HG03354 (cell line): ENCODE measurements at regions not wholly inside any gene's neighbourhood (a gene's known extent, or its start where the extent isn't known, plus 50 kb on each side); places are given as distances from the start of the nearest gene placed in this dataset.
"Not testable (repeated sequence)": the region's sequence is repeated elsewhere in the genome, so short reads cannot be mapped to it uniquely, and the experiment has no call there.

Experiments used
- ATAC-seq: cut with Tn5 transposase; IDR thresholded peaks from one replicate; pipeline ENCODE4 v1.9.1; 2021; ENCODE audit warnings: mild to moderate bottlenecking; ENCODE audit not compliant: unreplicated experiment, poor library complexity, severe bottlenecking

DNA sequence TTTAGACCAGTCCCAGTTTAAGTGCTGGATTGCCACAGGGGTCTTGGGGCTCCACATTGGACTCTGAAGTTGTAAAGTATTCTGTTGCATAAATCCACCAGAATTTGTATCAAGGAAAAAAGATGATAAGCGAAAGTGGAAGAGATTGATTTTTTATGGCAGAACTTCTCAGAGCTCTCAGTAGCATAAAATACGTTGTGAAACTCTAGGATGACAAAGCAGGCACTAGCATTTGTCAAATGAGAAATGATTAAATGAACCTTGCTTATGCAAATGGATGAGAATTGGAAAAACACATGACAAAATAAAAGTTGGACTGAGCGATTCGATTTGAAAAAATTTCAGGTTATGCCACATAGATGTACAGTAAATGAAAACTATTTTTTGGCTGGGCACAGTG is 253.8 kb upstream of the RAB4A start:
- no peak for ATAC-seq

DNA sequence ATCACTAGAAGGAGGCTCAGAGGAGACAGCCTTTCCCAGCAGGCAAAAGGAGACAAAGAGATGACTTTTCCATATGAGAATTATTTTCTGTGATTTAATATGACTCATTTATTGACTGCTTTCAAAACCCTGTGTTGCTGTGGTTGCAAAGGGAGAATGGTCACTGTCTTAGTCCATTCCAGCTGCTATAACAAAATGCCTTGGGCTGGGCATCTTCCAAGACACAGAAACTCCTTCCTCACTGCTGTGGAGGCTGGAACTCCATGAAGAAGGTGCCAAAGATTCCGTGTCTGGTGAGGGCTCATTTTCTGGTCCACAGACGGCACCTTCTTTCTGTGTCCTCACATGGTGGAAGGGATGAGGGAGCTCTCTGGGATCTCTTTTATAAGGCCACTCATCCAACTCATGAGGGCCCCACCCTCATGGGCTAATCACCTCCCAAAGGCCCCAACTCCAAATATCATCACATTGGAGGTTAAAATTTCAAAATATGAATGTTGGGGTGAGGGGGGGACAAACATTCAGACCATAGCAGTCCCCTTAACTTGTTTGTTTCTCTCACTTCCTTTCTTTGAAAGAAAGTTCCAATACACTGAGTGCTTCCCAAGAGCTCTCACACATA is 252.1 kb upstream of the RAB4A start:
- no peak for ATAC-seq

DNA sequence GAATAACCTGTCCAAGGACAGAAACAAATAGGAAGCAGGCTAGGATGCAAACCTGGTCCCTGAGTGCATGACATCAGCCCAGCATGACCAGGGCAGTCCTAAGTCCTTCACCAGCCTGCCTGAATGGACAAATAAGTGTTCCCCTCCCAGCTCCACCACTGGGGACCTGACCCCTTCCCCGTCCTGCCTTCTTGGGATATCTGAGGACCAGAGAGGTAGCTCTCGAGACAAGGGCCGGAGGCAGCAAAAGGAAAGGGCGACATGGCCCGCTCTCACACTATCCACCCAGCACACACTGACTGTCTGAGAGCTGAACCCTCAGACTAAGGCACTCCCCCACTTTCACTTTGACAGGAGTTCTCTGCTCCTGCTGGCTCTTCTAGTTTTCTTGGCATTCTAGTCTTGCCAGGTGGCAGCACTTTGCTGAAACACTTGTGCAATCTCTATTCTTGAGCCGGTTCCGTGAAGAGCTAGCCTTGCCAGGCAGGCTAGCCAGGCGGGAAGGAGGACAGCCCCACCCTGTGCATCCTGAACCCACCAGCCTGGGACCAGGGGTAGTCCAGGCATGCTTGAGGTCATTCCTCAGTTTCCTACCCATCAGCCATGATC is 251.1 kb upstream of the RAB4A start:
- ATAC-seq: no peak

DNA sequence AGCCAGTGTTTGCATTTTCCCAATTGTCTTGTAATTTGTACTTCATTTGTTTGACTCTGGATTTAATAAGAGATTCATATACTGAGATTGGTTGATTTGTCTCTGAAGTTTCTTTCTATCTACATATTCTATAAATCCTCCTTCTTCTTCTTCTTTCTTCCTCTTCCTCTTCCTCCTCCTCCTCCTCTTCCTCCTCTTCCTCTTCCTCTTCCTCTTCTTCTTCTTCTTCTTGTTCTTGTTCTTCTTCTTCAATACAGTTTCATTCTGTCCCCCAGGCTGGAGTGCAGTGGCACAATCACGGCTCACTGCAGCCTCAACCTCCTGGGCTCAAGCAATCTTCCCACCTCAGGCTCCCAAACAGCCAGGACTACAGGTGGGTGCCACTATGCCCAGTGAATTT is 249.9 kb upstream of the RAB4A start:
- ATAC-seq: not testable (repeated sequence)

DNA sequence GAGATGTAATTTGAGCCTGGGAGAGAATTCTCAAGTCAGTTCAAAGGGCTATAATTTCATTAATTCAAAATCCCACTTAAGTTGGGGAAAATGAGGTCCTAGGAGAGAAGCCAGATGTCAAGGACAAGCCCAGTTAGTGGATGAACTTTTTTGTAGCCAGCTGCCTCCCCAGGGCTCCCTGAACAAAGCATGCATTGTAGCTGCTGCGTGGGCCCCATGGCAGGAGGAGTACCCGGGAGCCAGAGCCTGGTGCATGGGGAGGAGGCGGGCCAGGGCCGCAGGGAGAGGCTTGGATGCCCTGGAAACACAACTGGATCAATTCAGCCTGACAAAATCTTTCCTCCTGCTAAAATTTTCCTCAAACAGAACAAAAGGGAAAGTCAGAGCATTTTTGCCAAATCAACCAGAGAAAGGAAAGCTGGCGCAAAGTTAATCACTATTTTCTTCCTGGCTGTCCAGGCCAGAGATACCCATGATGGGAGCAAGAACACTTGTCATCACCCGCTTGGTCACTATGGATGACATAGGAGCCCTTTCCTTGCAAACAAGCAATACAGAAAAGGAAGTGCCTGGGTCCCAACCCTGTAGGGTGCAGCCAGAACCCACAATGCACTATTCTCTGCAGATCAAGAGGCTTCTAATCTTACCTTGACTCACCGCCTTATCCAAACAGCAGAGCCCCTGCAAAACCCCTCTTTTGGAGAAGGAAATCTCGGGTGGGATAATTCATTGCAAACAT is 248.1 kb upstream of the RAB4A start:
- no peak for ATAC-seq

DNA sequence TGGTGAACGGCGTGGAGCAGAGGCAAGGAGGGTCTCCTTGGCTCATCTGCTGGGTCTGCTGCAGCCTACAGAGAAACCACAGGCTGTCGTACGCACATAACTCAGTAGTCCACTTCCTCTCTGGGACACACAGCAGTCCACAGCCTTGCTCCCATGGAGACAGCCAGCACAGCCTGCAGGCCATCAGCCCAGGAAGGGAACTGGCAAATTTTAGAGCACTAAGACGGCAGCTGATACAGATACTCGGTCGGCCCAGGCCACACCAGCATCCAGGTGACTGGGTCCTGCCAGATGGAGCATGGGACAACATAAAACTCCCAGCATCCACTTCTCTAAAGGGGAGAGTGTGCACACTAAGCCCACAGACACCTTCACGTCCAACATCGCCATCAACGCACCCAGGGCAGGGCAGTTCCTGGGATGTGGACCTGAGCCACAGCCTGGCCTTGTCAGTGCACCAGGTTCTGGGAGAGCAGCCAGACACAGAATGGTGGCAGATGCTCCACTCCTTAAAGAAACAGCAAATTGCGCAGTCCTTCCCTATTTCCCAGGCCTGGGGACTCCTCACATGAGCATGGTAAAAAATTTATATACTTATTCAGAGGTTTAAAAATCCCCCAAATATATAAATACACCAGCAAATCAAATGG is 247.1 kb upstream of the RAB4A start:
- ATAC-seq: no peak

DNA sequence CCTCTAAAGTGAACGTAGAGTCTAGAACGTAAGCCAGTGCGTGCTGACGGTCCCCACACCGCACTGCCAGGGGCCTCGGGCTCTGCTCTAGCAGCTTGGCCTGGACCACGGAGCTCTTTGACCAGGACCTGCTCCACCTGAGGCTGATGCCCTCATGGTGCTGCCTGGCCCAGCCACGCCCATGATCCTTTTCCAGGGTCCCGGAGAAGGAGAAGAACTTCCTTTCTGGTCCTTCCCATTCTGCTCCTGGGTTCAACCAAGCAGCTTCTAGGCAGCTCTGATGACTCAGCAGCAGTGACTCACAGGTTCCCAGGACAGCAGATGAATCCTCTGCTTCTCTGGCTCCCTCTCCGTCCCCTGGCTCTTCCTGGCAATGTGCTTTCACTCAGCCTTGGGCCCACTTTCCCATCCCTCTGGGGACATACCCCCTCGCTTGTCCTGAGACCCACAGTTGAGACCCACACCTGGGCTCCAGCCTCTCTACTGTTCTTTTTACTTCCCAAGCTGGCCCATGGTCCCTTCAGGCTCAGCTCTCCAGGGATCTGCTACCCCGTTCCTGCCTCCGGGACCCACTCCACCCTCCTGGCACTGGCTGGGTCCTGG is 246.3 kb upstream of the RAB4A start:
- ATAC-seq: no peak

DNA sequence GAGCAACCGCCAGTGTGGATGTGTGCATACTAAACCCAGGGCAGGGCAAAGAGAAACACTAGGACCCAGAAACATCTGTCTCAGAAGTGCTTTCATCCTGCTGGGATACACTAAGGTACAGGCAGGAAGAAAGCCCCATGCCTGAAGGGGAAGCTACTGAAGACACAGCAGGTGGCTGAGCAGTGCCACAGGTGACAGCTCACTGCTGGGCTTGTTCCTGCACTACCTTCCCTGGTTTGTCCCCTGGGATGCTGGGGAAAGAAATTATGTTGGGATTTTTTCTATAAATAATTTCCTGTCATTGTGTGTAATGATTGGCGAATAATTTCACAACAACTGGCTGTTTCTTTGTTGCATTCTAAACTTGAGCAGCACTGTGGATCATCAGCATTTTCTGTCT is 245.3 kb upstream of the RAB4A start:
- ATAC-seq: no peak

DNA sequence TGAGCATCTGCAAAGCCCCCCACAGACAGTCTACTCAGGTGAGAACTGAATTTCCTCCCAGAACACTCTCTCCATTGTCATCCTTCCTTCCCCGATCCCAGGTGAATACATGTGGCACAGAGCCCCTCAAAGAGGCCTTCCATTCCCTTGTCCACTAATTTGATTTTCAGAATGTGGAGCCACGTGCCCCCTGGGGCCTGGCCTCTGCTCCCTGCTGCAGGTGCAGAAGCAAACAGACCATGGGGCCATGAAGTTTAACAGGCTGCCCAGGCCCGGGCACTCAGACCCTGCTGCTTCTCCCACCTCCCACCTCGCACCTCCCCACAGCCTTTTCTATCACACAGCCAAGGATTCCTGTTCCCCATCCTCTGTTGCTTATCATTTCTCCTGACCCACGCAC is 243.8 kb upstream of the RAB4A start:
- ATAC-seq: no peak

DNA sequence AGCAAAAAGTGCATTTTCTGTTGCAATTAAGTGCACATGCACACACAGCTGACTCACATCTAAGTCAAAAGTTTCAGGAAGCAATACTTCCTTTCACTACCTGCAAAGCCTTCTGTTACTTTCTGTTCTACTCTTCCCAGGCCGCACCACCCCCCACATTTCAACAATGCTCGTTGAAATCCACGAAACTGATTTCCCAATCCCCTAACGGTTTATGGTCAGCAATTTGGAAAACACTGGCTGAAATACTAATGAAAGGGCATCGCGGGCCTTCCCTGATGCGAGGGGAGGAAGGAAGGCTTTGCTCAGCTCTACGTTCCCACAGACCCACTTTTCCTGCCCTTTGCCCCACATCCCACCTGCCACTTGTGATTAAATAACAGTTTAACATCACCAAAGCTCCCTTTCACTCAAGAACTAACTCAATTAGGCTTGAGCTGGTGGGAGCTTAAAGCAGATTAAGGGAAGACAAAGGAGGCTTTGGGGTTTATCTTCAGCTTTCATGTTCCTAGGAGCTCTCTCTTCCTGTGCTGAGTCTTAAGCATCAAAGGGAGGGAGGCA is 243.2 kb upstream of the RAB4A start:
- ATAC-seq: no peak

DNA sequence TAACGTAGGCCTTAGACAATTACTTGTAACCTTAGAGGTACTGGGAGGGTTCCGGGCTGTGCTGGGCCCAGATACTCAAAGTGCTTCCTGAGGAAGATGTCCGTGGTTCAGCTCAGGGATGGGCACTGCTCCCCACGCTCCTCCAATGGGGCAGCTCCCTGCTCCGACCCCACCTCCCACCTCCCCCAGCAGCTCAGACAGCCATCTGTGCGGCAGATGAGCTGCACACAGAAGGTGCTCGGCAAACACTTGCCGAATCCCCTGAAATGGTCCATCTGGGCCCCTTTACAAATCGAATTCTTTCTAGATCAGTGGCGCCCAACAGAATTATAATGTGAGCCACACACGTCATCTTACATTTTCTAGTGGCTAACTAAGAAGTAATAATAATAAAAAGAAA is 242.4 kb upstream of the RAB4A start:
- no peak for ATAC-seq

DNA sequence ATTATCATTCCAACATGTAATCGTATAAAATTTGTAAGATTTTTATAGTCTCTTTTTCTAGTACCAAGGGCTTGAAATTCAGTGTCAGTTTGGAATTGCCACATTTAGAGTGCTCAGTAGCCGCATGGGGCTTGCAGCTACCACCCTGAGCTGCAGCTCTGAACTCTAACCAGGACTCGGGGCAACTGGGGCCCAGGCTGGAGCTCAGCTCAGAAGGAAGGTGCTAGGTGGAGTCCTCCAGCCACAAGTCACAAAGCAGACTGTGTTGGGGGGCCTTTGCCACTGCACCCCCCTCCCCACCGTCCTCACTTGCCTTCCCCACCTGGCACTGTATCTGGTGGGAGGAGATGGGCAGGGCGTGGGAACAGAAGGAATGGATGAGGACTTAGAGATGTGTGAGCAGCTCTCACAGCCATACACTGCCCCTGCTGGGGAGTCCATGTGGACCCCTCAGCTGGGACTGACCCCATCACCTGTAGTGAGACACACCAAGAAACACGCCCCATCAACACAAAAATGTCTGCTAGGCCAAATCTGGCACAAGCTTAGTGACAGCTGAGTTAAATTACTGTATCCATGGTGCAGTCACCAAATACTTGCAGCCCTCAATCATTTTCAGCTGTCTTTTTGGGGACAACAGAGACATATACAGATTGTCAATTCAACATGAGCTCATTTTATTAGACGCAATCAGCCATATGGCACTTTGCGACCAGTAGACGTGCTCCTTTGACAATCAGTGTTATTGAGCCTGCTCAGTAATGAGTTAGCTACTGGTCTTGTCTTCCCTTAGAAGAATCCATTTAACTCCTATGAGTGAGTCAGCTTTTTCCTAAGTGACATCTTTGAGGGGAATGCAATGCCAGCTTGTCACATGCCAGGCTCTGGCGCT is 241.7 kb upstream of the RAB4A start:
- ATAC-seq: no peak

DNA sequence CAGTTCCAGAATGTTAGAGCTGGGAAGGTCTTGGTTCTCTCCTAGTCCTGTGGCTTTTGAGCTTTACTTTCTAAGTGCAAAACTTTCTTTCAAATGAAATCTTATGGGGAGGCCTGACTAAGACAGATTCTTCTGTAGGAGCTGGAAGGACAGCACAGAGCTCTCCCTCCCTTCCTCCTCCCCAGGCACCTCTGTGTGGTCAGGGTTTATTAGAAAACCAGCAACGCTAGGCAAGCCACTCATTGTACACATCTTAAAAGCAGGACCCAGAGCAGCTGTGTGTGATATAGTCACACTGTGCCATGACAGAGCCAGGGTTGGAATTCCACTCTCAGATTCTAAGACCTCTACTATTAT is 241.1 kb upstream of the RAB4A start:
- ATAC-seq: no peak

DNA sequence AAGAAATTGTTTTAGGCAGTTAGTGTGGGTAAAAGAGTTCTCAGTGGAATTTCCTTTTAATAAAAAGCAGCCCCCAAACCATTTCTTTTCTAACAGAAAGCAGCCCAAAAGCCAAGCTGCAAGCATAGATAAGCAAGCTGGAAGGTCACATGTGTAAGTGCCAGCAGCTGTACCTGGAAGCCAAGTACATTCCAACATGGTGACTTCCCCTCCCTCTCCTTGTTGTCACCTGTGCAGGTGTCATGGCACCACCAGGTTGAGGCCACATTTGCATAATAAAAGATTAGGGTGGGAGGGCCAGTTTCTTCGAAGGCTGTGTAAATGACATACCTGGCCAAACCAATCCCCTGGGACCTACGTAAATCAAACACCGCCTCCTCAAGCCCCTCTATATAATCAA is 240.3 kb upstream of the RAB4A start:
- no peak for ATAC-seq

DNA sequence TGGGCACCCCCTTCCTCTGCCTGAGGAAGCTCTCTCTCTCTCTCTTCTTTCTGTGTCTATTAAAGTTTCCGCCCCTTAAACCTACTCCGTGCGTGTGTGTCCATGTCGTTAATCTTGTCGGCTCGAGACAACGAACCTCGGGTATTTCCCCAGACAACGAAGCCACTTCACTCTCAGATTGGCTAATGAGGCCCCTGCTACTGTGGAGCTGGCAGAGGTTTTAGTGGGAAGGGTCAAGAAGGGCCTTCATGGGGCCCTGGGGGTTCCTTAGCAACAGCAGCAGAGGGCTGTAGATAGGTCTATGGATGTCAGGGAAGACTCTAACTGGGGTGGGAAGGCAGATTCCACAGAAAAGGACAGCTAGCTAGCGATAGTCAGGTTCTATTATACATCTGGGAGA is 239.8 kb upstream of the RAB4A start:
- no peak for ATAC-seq

DNA sequence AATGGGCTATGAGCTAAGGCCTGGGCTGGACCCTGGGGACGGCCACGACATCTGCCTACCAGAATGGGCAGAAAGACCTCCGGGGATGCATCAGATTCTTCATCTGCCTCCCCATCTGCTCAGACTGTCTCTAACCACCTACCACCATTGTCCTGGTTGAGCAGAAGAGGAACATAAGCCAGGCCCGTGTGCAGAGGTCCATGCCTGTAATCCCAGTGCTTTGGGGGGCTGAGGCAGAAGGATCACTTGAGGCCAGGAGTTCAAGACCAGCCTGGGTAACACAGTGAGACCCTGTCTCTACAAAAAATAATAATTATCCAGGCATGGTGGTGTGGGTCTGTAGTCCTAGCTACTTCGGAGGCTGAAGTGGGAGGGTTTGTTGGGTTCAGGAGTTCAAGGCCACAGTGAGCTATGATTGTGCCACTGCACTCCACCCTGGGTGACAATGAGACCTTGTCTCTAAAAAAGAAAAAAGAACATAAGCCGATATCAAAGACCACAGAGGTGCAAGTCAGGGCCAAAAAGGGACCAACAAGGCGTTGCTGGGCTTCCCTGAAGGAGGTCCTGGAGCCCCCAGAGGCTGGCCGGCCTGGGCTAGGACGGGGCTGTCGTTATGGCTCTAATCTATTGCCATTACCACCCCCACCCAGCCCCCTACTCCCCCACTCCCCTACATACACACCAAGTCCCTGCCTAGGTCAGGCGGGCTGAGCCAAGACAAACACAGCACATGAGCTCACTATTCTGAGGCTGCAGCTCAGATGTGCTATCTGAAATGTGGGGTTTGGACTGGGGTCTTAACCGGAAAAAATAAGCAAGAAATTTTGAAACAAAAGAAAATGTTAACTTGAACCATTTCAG is 239.2 kb upstream of the RAB4A start:
- ATAC-seq: no peak

DNA sequence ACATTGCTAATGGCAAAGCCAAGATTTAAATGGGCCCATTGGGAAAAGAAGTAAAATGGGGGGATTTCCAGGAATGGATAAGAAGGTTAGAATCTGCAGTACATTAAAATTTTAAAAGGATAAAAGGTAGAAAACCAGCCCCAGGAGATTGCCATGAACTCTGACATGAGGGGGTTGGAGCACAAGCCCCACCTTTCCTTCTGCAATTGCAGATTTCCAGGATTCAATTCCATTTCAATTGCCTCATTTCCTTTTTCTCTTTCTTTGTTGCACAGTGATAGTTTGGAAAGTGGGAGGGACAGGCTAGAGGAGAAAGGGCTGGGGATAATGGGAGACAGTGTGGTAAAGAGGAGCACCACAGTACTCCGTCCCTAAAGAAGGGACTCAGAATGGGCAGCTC is 238.5 kb upstream of the RAB4A start:
- ATAC-seq: no peak

DNA sequence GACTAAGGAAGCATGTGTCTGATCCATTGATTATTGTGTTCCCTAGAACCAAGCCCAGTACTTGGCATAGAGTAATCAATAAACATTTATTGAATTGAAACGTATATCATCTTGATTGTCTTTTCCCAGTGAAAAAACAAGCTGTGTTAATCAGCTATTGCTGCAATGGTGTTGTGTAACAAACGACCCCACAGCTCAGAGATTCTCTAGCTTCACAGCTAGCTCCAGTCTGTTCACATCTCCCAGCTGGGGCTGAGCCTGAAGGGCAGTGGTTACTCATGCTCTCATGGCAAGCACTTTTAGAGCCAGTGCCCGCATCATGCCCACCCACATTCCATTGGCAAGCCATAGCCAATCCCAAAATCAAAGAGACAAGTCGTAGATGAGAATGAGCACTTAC is 237.4 kb upstream of the RAB4A start:
- no peak for ATAC-seq
